ENCODE measurements at regions not wholly inside any gene's neighbourhood (a gene's known extent, or its start where the extent isn't known, plus 50 kb on each side); places are given as distances from the start of the nearest gene placed in this dataset.
A peak's percentile ranks its signal among the peaks of the same experiment; 100 is the strongest.

GRCh38 chr2:216284708-216285107 is 87.6 kb downstream of the MARCHF4 start:
- no peak overlapping the region for H3K4me3 ChIP-seq (replicated peaks in 1 of 3; ENCODE audit: insufficient read depth in 1 of 3, low read depth in 1 of 3, low read length in 3 of 3)
- no peaks in the 10 kb centered on the region for H3K9me3 ChIP-seq (replicated peaks; ENCODE audit: control insufficient read depth, insufficient read depth, low read length)
- CTCF ChIA-PET = interaction anchor here (0.8 to 1.0 kb wide), 2 partner anchors 8 to 28 kb away, joined by 3 read pairs; no protein-coding TSS in a partner anchor
- H3K27ac ChIP-seq (ENCODE audit: insufficient read depth, low read depth, low read length) = no peak overlapping the region
- no peak overlapping the region for H3K9ac ChIP-seq (replicated peaks; ENCODE audit: extremely low read depth, insufficient read depth, low read length)
- no peaks in the 10 kb centered on the region for H3K79me2 ChIP-seq (ENCODE audit: control insufficient read depth, insufficient read depth, low read length)
- peaks cover 9% of the 10 kb centered on the region for H3K4me1 ChIP-seq (ENCODE audit: control insufficient read depth, extremely low read depth, insufficient read depth, low read length)
- no peak overlapping the region for H2AFZ ChIP-seq (ENCODE audit: low read depth, low read length)
- TF ChIP-seq JUN (IDR thresholded peaks at IDR 0.05; ENCODE audit: borderline replicate concordance, insufficient read depth, insufficient read length, low read depth) = no peak
- no peak for TF ChIP-seq EZH2 (IDR thresholded peaks at IDR 0.05; ENCODE audit: borderline replicate concordance, low read depth, low read length, severe bottlenecking)
- dilution Hi-C loops (cut with MboI; ENCODE audit: extremely low pct_ligation_motif_present, low sequenced_read_pairs) = no loop called here
- no peaks in the 10 kb centered on the region for H3K9me1 ChIP-seq (replicated peaks; ENCODE audit: control insufficient read depth, extremely low read depth, insufficient read depth, low read length)
- no peaks in the 10 kb centered on the region for H4K20me1 ChIP-seq (replicated peaks; ENCODE audit: control insufficient read depth, extremely low read depth, insufficient read depth, low read length)
- intact Hi-C loops (cut with micrococcal nuclease) = loop anchor here (5.0 kb wide), 1 partner anchor 62 kb away; no protein-coding TSS in a partner anchor
- BruUV-seq (replicated peaks) = no TSS peak
- H3K27me3 ChIP-seq (ENCODE audit: control insufficient read depth in 2 of 2, insufficient read depth in 2 of 2, low read length in 2 of 2) = no peaks in the 10 kb centered on the region
- H3K4me2 ChIP-seq (ENCODE audit: insufficient read depth, low read length) = no peak overlapping the region
- no peaks in the 10 kb centered on the region for H3K36me3 ChIP-seq (ENCODE audit: control insufficient read depth in 2 of 2, extremely low read depth in 1 of 2, insufficient read depth in 2 of 2, low read length in 2 of 2)
- POLR2A ChIA-PET = no interaction called here
- FAIRE-seq (no peak), DNase-seq (ENCODE audit: low read depth, low spot score) (no peak)

GRCh38 chr2:216283038-216283900 is 89.0 kb downstream of the MARCHF4 start:
- no peaks in the 10 kb centered on the region for H3K36me3 ChIP-seq (ENCODE audit: control insufficient read depth in 2 of 2, extremely low read depth in 1 of 2, insufficient read depth in 2 of 2, low read length in 2 of 2)
- no peak for TF ChIP-seq POLR2AphosphoS5 (IDR thresholded peaks at IDR 0.05; ENCODE audit: insufficient read depth, low read depth, low read length)
- no peak for TF ChIP-seq MYC (IDR thresholded peaks at IDR 0.05; ENCODE audit: low read depth, low read length)
- TF ChIP-seq GATA2 (IDR thresholded peaks at IDR 0.05; ENCODE audit: insufficient read depth, insufficient read length, low read depth, low read length) = no peak
- peak; percentile 21 to 44 for TF ChIP-seq CTCF (IDR thresholded peaks at IDR 0.05; ENCODE audit: extremely low read depth in 1 of 2, insufficient read depth in 1 of 2, low read depth in 1 of 2, low read length in 2 of 2)
- no peak overlapping the region for H2AFZ ChIP-seq (ENCODE audit: low read depth, low read length)
- dilution Hi-C loops (cut with MboI; ENCODE audit: extremely low pct_ligation_motif_present, low sequenced_read_pairs) = no loop called here
- no peak overlapping the region for H3K4me3 ChIP-seq (replicated peaks in 1 of 3; ENCODE audit: insufficient read depth in 1 of 3, low read depth in 1 of 3, low read length in 3 of 3)
- no peaks in the 10 kb centered on the region for H3K9me1 ChIP-seq (replicated peaks; ENCODE audit: control insufficient read depth, extremely low read depth, insufficient read depth, low read length)
- CTCF ChIA-PET = interaction anchor here (0.6 to 1.7 kb wide), 3 partner anchors 10 to 117 kb away, joined by 3 to 5 read pairs (median 3); no protein-coding TSS in a partner anchor
- BruUV-seq (replicated peaks) = no TSS peak
- no peaks in the 10 kb centered on the region for H3K9me3 ChIP-seq (replicated peaks; ENCODE audit: control insufficient read depth, insufficient read depth, low read length)
- DNase-seq (ENCODE audit: low read depth, low spot score) (no peak), FAIRE-seq (no peak)
- no peak overlapping the region for H3K9ac ChIP-seq (replicated peaks; ENCODE audit: extremely low read depth, insufficient read depth, low read length)
- H3K4me1 ChIP-seq (ENCODE audit: control insufficient read depth, extremely low read depth, insufficient read depth, low read length) = peaks cover 9% of the 10 kb centered on the region
- no peaks in the 10 kb centered on the region for H3K79me2 ChIP-seq (ENCODE audit: control insufficient read depth, insufficient read depth, low read length)
- POLR2A ChIA-PET = no interaction called here
- intact Hi-C loops (cut with micrococcal nuclease) = no loop called here
- H3K27ac ChIP-seq (ENCODE audit: insufficient read depth, low read depth, low read length) = no peak overlapping the region
- H4K20me1 ChIP-seq (replicated peaks; ENCODE audit: control insufficient read depth, extremely low read depth, insufficient read depth, low read length) = no peaks in the 10 kb centered on the region
- H3K27me3 ChIP-seq (ENCODE audit: control insufficient read depth in 2 of 2, insufficient read depth in 2 of 2, low read length in 2 of 2) = no peaks in the 10 kb centered on the region
- H3K4me2 ChIP-seq (ENCODE audit: insufficient read depth, low read length) = no peak overlapping the region
